Neural progenitor cell (in vitro differentiated cells): ENCODE measurements at regions not wholly inside any gene's neighbourhood (a gene's known extent, or its start where the extent isn't known, plus 50 kb on each side); places are given as distances from the start of the nearest gene placed in this dataset. TPM values are rescaled to one million over a fixed set of nuclear protein-coding genes. Genes with fewer than 3 reads are reported as not detected.

Source experiments
- DNase-seq: peaks from one replicate; pipeline ENCODE4 v3.0.0-alpha.2; 2016; ENCODE audit warnings: low spot score
- H2AFZ ChIP-seq: fragments of 200-600 bp; sonication (generic); replicated peaks from 2 replicates; pipeline ENCODE4 v1.6.1; 2016; ENCODE audit warnings: antibody characterized with exemption
- H3F3A ChIP-seq: fragments of 200-600 bp; sonication (generic); 2 replicates; pipeline ENCODE4 v1.6.1; 2016; ENCODE audit warnings: antibody characterized with exemption, low read depth
- H3K27ac ChIP-seq: fragments of 200-600 bp; sonication (generic); 2 replicates; pipeline ENCODE4 v1.5.1; 2016; ENCODE audit warnings: mild to moderate bottlenecking
- H3K27me3 ChIP-seq: fragments of 200-600 bp; sonication (generic); 2 replicates; pipeline ENCODE4 v1.6.1; 2016; ENCODE audit warnings: mild to moderate bottlenecking, moderate library complexity
- H3K36me3 ChIP-seq: fragments of 200-600 bp; sonication (generic); 2 replicates; pipeline ENCODE4 v1.5.1; 2016
- H3K4me1 ChIP-seq: fragments of 200-600 bp; sonication (generic); 2 replicates; pipeline ENCODE4 v1.6.1; 2016; ENCODE audit warnings: mixed run types
- H3K4me2 ChIP-seq: fragments of 200-600 bp; sonication (generic); 2 replicates; pipeline ENCODE4 v1.6.1; 2016
- H3K4me3 ChIP-seq: fragments of 200-600 bp; sonication (generic); 2 replicates; pipeline ENCODE4 v1.5.1; 2016
- H3K79me2 ChIP-seq: fragments of 200-600 bp; sonication (generic); 2 replicates; pipeline ENCODE4 v1.6.1; 2016; ENCODE audit warnings: low read depth
- H3K9ac ChIP-seq: fragments of 200-600 bp; sonication (generic); 2 replicates; pipeline ENCODE4 v1.6.1; 2016
- H3K9me3 ChIP-seq: fragments of 200-600 bp; sonication (generic); 2 replicates; pipeline ENCODE4 v1.5.1; 2016; ENCODE audit warnings: low read depth
- H4K20me1 ChIP-seq: fragments of 200-600 bp; sonication (generic); 2 replicates; pipeline ENCODE4 v1.6.1; 2016; ENCODE audit warnings: low read depth
- H3K27ac Mint-ChIP-seq: 3 replicates; pipeline ENCODE4 v1.8.0; 2021; ENCODE audit warnings: mixed read lengths
- H3K27me3 Mint-ChIP-seq: 2 replicates; pipeline ENCODE4 v1.8.0; 2022; ENCODE audit warnings: low read depth, mild to moderate bottlenecking, inconsistent platforms, moderate library complexity, mixed read lengths; ENCODE audit not compliant: insufficient read depth
- H3K36me3 Mint-ChIP-seq: 3 replicates; pipeline ENCODE4 v1.8.0; 2021; ENCODE audit warnings: mixed read lengths
- H3K4me1 Mint-ChIP-seq: 3 replicates; pipeline ENCODE4 v1.8.0; 2021; ENCODE audit warnings: mixed read lengths
- H3K4me3 Mint-ChIP-seq: 3 replicates; pipeline ENCODE4 v1.8.0; 2021; ENCODE audit warnings: mild to moderate bottlenecking, moderate library complexity, mixed read lengths
- H3K9me3 Mint-ChIP-seq: 3 replicates; pipeline ENCODE4 v1.8.0; 2020; ENCODE audit warnings: mixed read lengths
- EZH2 ChIP-seq: fragments of 200-600 bp; sonication (generic); IDR thresholded peaks from 2 replicates; pipeline ENCODE4 v1.6.1; 2017; ENCODE audit warnings: antibody characterized with exemption, mild to moderate bottlenecking, moderate library complexity
- EZH2phosphoT487 ChIP-seq: fragments of 200-600 bp; sonication (generic); IDR thresholded peaks from 2 replicates; pipeline ENCODE4 v1.6.1; 2017; ENCODE audit warnings: antibody characterized with exemption
- small RNA-seq: library from RNA; depleted of rRNA; stranded (forward); fragments of <200 nt; gene quantifications from one replicate; pipeline ENCODE3, GENCODE V24; 2015
- TF ChIP-seq, protein P1 (sequence below): fragments of 200-600 bp; sonication (generic); IDR thresholded peaks from 2 replicates; pipeline ENCODE4 v1.5.1; 2017; ENCODE audit warnings: antibody characterized with exemption, mild to moderate bottlenecking

DNA sequence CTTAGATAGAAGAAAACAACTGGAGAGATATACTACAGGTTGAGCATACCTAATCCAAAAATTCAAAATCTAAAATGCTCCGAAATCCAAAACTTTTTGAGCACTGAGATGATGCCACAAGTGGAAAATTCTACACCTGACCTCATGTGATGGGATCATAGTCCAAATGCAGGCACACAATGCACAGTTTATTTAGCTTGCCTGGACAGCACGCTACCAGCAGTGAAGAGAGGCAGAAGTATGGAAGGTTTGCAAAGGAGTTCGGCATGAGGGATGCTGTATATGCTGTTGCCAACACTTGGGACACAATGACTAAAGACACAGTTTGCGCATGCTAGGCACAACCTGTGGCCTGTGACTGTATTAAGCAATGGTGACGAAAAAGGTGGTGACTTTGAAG, 58.1 kb upstream of the CAND1 start:
- Histone ChIP-seq H3K9ac (no peak overlapping the region), H3K4me1 (no peaks in the 10 kb centered on the region), H3K9me3 (no peaks in the 10 kb centered on the region), H3K27ac (no peak overlapping the region), H3K79me2 (no peaks in the 10 kb centered on the region), H3K4me2 (no peak overlapping the region), H3K27me3 (no peaks in the 10 kb centered on the region), H4K20me1 (no peaks in the 10 kb centered on the region), H3F3A (no peaks in the 10 kb centered on the region), H3K36me3 (no peaks in the 10 kb centered on the region), H3K4me3 (no peak overlapping the region), H2AFZ (no peak overlapping the region)
- Mint-ChIP-seq H3K36me3 (no peaks in the 10 kb centered on the region), H3K4me3 (no peak overlapping the region), H3K9me3 (no peaks in the 10 kb centered on the region), H3K4me1 (peaks cover 2% of the 10 kb centered on the region), H3K27me3 (no peaks in the 10 kb centered on the region), H3K27ac (no peak overlapping the region)
- no peak for TF ChIP-seq EZH2
- TF ChIP-seq, protein P1, sequence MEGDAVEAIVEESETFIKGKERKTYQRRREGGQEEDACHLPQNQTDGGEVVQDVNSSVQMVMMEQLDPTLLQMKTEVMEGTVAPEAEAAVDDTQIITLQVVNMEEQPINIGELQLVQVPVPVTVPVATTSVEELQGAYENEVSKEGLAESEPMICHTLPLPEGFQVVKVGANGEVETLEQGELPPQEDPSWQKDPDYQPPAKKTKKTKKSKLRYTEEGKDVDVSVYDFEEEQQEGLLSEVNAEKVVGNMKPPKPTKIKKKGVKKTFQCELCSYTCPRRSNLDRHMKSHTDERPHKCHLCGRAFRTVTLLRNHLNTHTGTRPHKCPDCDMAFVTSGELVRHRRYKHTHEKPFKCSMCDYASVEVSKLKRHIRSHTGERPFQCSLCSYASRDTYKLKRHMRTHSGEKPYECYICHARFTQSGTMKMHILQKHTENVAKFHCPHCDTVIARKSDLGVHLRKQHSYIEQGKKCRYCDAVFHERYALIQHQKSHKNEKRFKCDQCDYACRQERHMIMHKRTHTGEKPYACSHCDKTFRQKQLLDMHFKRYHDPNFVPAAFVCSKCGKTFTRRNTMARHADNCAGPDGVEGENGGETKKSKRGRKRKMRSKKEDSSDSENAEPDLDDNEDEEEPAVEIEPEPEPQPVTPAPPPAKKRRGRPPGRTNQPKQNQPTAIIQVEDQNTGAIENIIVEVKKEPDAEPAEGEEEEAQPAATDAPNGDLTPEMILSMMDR, result no peak
- TF ChIP-seq EZH2phosphoT487, result no peak
- DNase-seq, result no peak

DNA sequence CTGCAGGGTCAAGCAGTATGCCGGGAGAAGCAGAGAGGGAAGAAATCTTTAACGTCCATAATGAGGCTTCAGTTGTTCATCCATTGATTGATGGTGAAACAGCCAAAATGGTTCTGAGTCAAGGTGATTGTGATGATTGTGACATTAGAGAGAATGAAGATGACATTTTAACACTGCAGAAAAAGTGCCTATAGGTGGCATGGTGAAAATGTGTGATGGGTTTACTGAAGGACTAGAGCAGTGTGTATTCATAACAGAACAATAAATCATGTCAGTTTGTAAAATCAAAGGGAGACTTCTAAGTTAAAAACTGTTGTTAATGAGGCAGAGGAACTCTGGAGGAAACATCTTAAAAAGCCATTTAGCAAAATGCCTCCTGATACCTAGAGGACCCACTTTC, 57.7 kb upstream of the CAND1 start:
- no peaks in the 10 kb centered on the region for H3K9me3 Mint-ChIP-seq
- no peaks in the 10 kb centered on the region for H3K36me3 Mint-ChIP-seq
- H3K4me3 Mint-ChIP-seq, result no peak overlapping the region
- H3K4me1 ChIP-seq, result no peaks in the 10 kb centered on the region
- no peaks in the 10 kb centered on the region for H3K27me3 ChIP-seq
- H3K4me2 ChIP-seq, result no peak overlapping the region
- H3K79me2 ChIP-seq, result no peaks in the 10 kb centered on the region
- no peaks in the 10 kb centered on the region for H3K9me3 ChIP-seq
- no peak overlapping the region for H3K27ac Mint-ChIP-seq
- no peaks in the 10 kb centered on the region for H3K27me3 Mint-ChIP-seq
- no peak overlapping the region for H3K27ac ChIP-seq
- H3K4me3 ChIP-seq, result no peak overlapping the region
- no peaks in the 10 kb centered on the region for H3K36me3 ChIP-seq
- TF ChIP-seq, protein P1, result no peak
- TF ChIP-seq EZH2phosphoT487 (no peak), EZH2 (no peak)
- H2AFZ ChIP-seq, result no peak overlapping the region
- H3K9ac ChIP-seq, result no peak overlapping the region
- no peaks in the 10 kb centered on the region for H3F3A ChIP-seq
- DNase-seq, result no peak
- no peaks in the 10 kb centered on the region for H4K20me1 ChIP-seq
- peaks cover 2% of the 10 kb centered on the region for H3K4me1 Mint-ChIP-seq

DNA sequence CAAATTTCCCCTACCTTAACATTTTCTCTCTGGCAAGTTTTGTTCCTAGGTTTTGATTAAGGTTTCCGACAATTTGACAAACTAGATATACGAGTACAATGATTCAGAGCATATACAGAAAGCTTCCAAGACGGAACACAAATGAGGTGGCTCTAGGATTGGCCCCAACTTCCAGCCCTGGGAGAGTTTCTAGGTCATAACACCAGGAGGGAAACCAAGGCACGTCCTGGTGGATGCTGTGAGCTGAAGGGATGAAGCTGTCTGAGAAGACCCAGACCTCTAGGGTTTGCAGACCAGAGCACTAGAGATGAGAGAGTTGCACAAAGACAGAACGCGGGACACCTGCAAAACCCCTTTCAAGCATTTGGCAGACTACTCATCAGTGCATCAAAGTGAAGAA, 51.5 kb upstream of the CAND1 start:
- H3K4me1 ChIP-seq, result no peaks in the 10 kb centered on the region
- H3K4me2 ChIP-seq, result no peak overlapping the region
- Mint-ChIP-seq H3K4me3 (no peak overlapping the region), H3K36me3 (no peaks in the 10 kb centered on the region), H3K27me3 (no peaks in the 10 kb centered on the region), H3K9me3 (no peaks in the 10 kb centered on the region), H3K27ac (no peak overlapping the region), H3K4me1 (peaks cover under 1% of the 10 kb centered on the region)
- DNase-seq, result no peak
- no peaks in the 10 kb centered on the region for H3K36me3 ChIP-seq
- no peaks in the 10 kb centered on the region for H3F3A ChIP-seq
- H4K20me1 ChIP-seq, result no peaks in the 10 kb centered on the region
- H3K9ac ChIP-seq, result no peak overlapping the region
- H2AFZ ChIP-seq, result no peak overlapping the region
- TF ChIP-seq EZH2phosphoT487 (no peak), EZH2 (no peak)
- TF ChIP-seq, protein P1, result no peak
- H3K79me2 ChIP-seq, result no peaks in the 10 kb centered on the region
- no peak overlapping the region for H3K27ac ChIP-seq
- no peaks in the 10 kb centered on the region for H3K27me3 ChIP-seq
- no peaks in the 10 kb centered on the region for H3K9me3 ChIP-seq
- no peak overlapping the region for H3K4me3 ChIP-seq

Small RNA genes in the stretch of these regions (small RNA-seq; reads per million reads assigned to genes)
- not detected for gene AC073530.2
